Fibroblast of lung (primary cell): ENCODE measurements at regions not wholly inside any gene's neighbourhood (a gene's known extent, or its start where the extent isn't known, plus 50 kb on each side); places are given as distances from the start of the nearest gene placed in this dataset.

Experiments used
- DNase-seq, 2 donors: peaks; one replicate each; pipeline versions ENCODE4 v3.0.0 to v3.0.0-alpha.2; 2010; ENCODE audit warnings: low read depth in 2 of 2
- H2AFZ ChIP-seq: 2 replicates; pipeline ENCODE4 v1.5.1; 2012; ENCODE audit warnings: low read length, control low read depth, inconsistent platforms
- H3K27ac ChIP-seq: 2 replicates; pipeline ENCODE4 v1.5.1; 2011; ENCODE audit warnings: low read length, control low read depth; ENCODE audit not compliant: insufficient read depth
- H3K27me3 ChIP-seq: 2 replicates; pipeline ENCODE4 v1.5.1; 2011; ENCODE audit warnings: mild to moderate bottlenecking, low read length; ENCODE audit not compliant: control insufficient read depth, insufficient read depth
- H3K36me3 ChIP-seq: 2 replicates; pipeline ENCODE4 v1.5.1; 2011; ENCODE audit warnings: low read length; ENCODE audit not compliant: control insufficient read depth, insufficient read depth
- H3K4me1 ChIP-seq: 2 replicates; pipeline ENCODE4 v1.5.1; 2011; ENCODE audit warnings: low read length; ENCODE audit not compliant: control insufficient read depth, insufficient read depth; ENCODE audit errors: extremely low read depth
- H3K4me2 ChIP-seq: 2 replicates; pipeline ENCODE4 v1.5.1; 2011; ENCODE audit warnings: low read length, control low read depth; ENCODE audit not compliant: insufficient read depth; ENCODE audit errors: extremely low read depth
- H3K4me3 ChIP-seq, 4 experiments: fragments of 200-600 bp in 1 of 4; sonication (generic) in 1 of 4; replicated peaks in 1 of 4; 2 replicates each; pipeline ENCODE4 v1.5.1; 2011 to 2016; ENCODE audit warnings: low read length in 4 of 4, low read depth in 3 of 4, mild to moderate bottlenecking in 3 of 4, control low read depth in 2 of 4, inconsistent platforms in 1 of 4, mixed read lengths in 1 of 4; ENCODE audit not compliant: insufficient read depth in 1 of 4; ENCODE audit errors: control extremely low read depth in 1 of 4
- H3K79me2 ChIP-seq: 2 replicates; pipeline ENCODE4 v1.5.1; 2012; ENCODE audit warnings: mild to moderate bottlenecking, low read length, inconsistent platforms; ENCODE audit not compliant: control insufficient read depth, insufficient read depth
- H3K9ac ChIP-seq: 2 replicates; pipeline ENCODE4 v1.5.1; 2011; ENCODE audit warnings: mild to moderate bottlenecking, low read length, control low read depth; ENCODE audit not compliant: insufficient read depth
- H3K9me3 ChIP-seq: 2 replicates; pipeline ENCODE4 v1.5.1; 2012; ENCODE audit warnings: low read depth, low read length; ENCODE audit not compliant: control insufficient read depth, insufficient read depth
- H4K20me1 ChIP-seq: 2 replicates; pipeline ENCODE4 v1.5.1; 2011; ENCODE audit warnings: low read length; ENCODE audit not compliant: control insufficient read depth, insufficient read depth; ENCODE audit errors: extremely low read depth
- CTCF ChIP-seq, 2 donors: IDR thresholded peaks in 1 of 2; conservative IDR thresholded peaks in 1 of 2; 1 replicate in 1 of 2; 2 replicates in 1 of 2; pipeline ENCODE4 v1.5.1; 2011 to 2012; ENCODE audit warnings: low read length in 2 of 2, control low read depth in 1 of 2, inconsistent platforms in 1 of 2, low read depth in 1 of 2, mild to moderate bottlenecking in 1 of 2
- EZH2 ChIP-seq: IDR thresholded peaks from 2 replicates; pipeline ENCODE4 v1.5.1; 2012; ENCODE audit warnings: low read length, control low read depth, mild to moderate bottlenecking; ENCODE audit errors: missing control alignments

- Histone ChIP-seq H4K20me1 (no peaks in the 10 kb centered on the region), H3K9ac (no peak overlapping the region), H3K79me2 (no peaks in the 10 kb centered on the region), H3K4me3 (no peak overlapping the region), H2AFZ (no peak overlapping the region), H3K27ac (no peak overlapping the region), H3K36me3 (no peaks in the 10 kb centered on the region), H3K4me2 (no peak overlapping the region), H3K9me3 (no peaks in the 10 kb centered on the region), H3K4me1 (no peaks in the 10 kb centered on the region), H3K27me3 (no peaks in the 10 kb centered on the region)
- TF ChIP-seq CTCF (conservative IDR thresholded peaks at IDR 0.05 in 1 of 2, IDR thresholded peaks at IDR 0.05 in 1 of 2; ENCODE audit: low read depth in 1 of 2, low read length in 2 of 2) (no peak), EZH2 (no peak)
- DNase-seq: no peak
Measured at GRCh38 chr10:130910848-130911247, 400.7 kb downstream of the TCERG1L start.

GRCh38 chr10:130913844-130914243 lies 397.7 kb downstream of the TCERG1L start:
- H3K9ac ChIP-seq: no peak overlapping the region
- no peaks in the 10 kb centered on the region for H3K79me2 ChIP-seq
- H3K9me3 ChIP-seq: no peaks in the 10 kb centered on the region
- no peak overlapping the region for H3K27ac ChIP-seq
- no peak for DNase-seq
- no peaks in the 10 kb centered on the region for H4K20me1 ChIP-seq
- H3K4me2 ChIP-seq: no peak overlapping the region
- H3K4me1 ChIP-seq: no peaks in the 10 kb centered on the region
- H3K4me3 ChIP-seq: no peak overlapping the region
- no peaks in the 10 kb centered on the region for H3K36me3 ChIP-seq
- H3K27me3 ChIP-seq: no peaks in the 10 kb centered on the region
- no peak overlapping the region for H2AFZ ChIP-seq
- no peak for TF ChIP-seq CTCF (conservative IDR thresholded peaks at IDR 0.05 in 1 of 2, IDR thresholded peaks at IDR 0.05 in 1 of 2; ENCODE audit: low read depth in 1 of 2, low read length in 2 of 2)
- TF ChIP-seq EZH2: no peak

GRCh38 chr10:130914367-130914766 lies 397.2 kb downstream of the TCERG1L start:
- no peak overlapping the region for H3K9ac ChIP-seq
- H3K79me2 ChIP-seq: no peaks in the 10 kb centered on the region
- no peaks in the 10 kb centered on the region for H3K4me1 ChIP-seq
- no peaks in the 10 kb centered on the region for H4K20me1 ChIP-seq
- no peak overlapping the region for H3K4me2 ChIP-seq
- no peaks in the 10 kb centered on the region for H3K36me3 ChIP-seq
- no peak overlapping the region for H3K27ac ChIP-seq
- H2AFZ ChIP-seq: no peak overlapping the region
- no peak for DNase-seq
- no peaks in the 10 kb centered on the region for H3K9me3 ChIP-seq
- no peak for TF ChIP-seq CTCF (conservative IDR thresholded peaks at IDR 0.05 in 1 of 2, IDR thresholded peaks at IDR 0.05 in 1 of 2; ENCODE audit: low read depth in 1 of 2, low read length in 2 of 2)
- TF ChIP-seq EZH2: no peak
- no peaks in the 10 kb centered on the region for H3K27me3 ChIP-seq
- H3K4me3 ChIP-seq: no peak overlapping the region
